Uterus (tissue), 3 donors: ENCODE measurements at regions not wholly inside any gene's neighbourhood (a gene's known extent, or its start where the extent isn't known, plus 50 kb on each side); places are given as distances from the start of the nearest gene placed in this dataset.

Experiments used
- DNase-seq, 2 donors: peaks; one replicate each; pipeline ENCODE4 v3.0.0-alpha.2; 2019 to 2020
- H3K27ac ChIP-seq, 2 donors: fragments of 200-600 bp; sonication (generic); 1 replicate in 1 of 2; 2 replicates in 1 of 2; pipeline ENCODE4 v1.5.1; 2016 to 2018
- H3K27me3 ChIP-seq, 2 donors: fragments of 200-600 bp; sonication (generic); one replicate each; pipeline ENCODE4 v1.5.1; 2018 to 2019; ENCODE audit warnings: control low read depth in 1 of 2
- H3K36me3 ChIP-seq, 2 donors: fragments of 200-600 bp; sonication (generic); one replicate each; pipeline ENCODE4 v1.5.1; 2019; ENCODE audit warnings: control low read depth in 1 of 2
- H3K4me1 ChIP-seq, 2 donors: fragments of 200-600 bp; sonication (generic); one replicate each; pipeline ENCODE4 v1.5.1; 2018 to 2019; ENCODE audit warnings: control low read depth in 1 of 2
- H3K4me3 ChIP-seq, 2 donors: fragments of 200-600 bp; sonication (generic); 1 replicate in 1 of 2; 2 replicates in 1 of 2; pipeline ENCODE4 v1.5.1; 2018 to 2019; ENCODE audit warnings: mild to moderate bottlenecking in 1 of 2
- H3K9me3 ChIP-seq, 2 donors: fragments of 200-600 bp; sonication (generic); one replicate each; pipeline ENCODE4 v1.5.1; 2019; ENCODE audit warnings: control low read depth in 1 of 2
- POLR2A ChIP-seq, 2 donors: fragments of 450-650 bp; IDR thresholded peaks; one replicate each; pipeline ENCODE4 v1.6.1; 2016; ENCODE audit warnings: antibody characterized with exemption in 2 of 2, mild to moderate bottlenecking in 1 of 2, moderate library complexity in 1 of 2
- intact Hi-C: fragments of 100-400 bp; cut with DNase I; formaldehyde crosslinking; loops from one replicate; pipeline ENCODE4 v1.15.1; 2023; ENCODE audit warnings: low total_unique reads
- TF ChIP-seq, protein P1 (sequence below), 4 experiments: fragments of 200-600 bp in 2 of 4; fragments of 450-650 bp in 2 of 4; sonication (generic) in 2 of 4; IDR thresholded peaks; one replicate each; pipeline ENCODE4 v1.5.1; 2016 to 2019; ENCODE audit warnings: antibody characterized with exemption in 4 of 4, mild to moderate bottlenecking in 2 of 4, moderate library complexity in 1 of 4
- donor health status: DM: yes; HTN: yes; CAD: no.

- TF ChIP-seq, protein P1, sequence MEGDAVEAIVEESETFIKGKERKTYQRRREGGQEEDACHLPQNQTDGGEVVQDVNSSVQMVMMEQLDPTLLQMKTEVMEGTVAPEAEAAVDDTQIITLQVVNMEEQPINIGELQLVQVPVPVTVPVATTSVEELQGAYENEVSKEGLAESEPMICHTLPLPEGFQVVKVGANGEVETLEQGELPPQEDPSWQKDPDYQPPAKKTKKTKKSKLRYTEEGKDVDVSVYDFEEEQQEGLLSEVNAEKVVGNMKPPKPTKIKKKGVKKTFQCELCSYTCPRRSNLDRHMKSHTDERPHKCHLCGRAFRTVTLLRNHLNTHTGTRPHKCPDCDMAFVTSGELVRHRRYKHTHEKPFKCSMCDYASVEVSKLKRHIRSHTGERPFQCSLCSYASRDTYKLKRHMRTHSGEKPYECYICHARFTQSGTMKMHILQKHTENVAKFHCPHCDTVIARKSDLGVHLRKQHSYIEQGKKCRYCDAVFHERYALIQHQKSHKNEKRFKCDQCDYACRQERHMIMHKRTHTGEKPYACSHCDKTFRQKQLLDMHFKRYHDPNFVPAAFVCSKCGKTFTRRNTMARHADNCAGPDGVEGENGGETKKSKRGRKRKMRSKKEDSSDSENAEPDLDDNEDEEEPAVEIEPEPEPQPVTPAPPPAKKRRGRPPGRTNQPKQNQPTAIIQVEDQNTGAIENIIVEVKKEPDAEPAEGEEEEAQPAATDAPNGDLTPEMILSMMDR (IDR thresholded peaks at IDR 0.05): no peak
- TF ChIP-seq POLR2A (IDR thresholded peaks at IDR 0.05): no peak
These were observed 278.8 kb upstream of the GALNTL6 start for GRCh38 chr4:171534391-171534790.

DNA sequence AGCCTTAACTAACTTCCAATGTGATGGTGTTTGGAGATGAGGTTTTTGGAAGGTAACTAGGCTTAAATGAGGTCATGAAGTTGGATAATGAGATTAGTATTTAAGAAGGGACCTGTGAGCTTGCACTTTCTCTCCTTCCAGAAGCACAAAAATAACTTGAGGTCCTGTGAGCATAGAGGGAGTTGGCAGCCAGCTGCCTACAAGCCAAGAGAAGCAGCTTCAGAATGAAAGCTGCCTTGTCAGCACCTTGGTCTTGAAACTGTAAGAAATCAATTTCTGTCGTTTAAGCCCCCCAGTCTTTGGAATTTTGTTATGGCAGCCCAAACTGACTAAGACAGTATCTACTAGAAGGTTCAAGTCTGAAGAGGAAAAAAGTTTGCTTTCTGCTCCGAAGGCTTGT lies 280.2 kb upstream of the GALNTL6 start:
- H3K27me3 ChIP-seq: no peaks in the 10 kb centered on the region
- intact Hi-C loops: no loop called here
- H3K36me3 ChIP-seq: no peaks in the 10 kb centered on the region
- no peaks in the 10 kb centered on the region for H3K4me1 ChIP-seq
- TF ChIP-seq, protein P1 (IDR thresholded peaks at IDR 0.05): no peak
- no peak for TF ChIP-seq POLR2A (IDR thresholded peaks at IDR 0.05)
- H3K9me3 ChIP-seq: no peaks in the 10 kb centered on the region
- H3K4me3 ChIP-seq: no peak overlapping the region
- no peak for DNase-seq
- H3K27ac ChIP-seq: no peak overlapping the region

More at GRCh38 chr4:171534391-171534790, 278.8 kb upstream of the GALNTL6 start:
- H3K27me3 ChIP-seq: no peaks in the 10 kb centered on the region
- intact Hi-C loops: no loop called here
- no peak overlapping the region for H3K27ac ChIP-seq
- H3K9me3 ChIP-seq: no peaks in the 10 kb centered on the region
- no peaks in the 10 kb centered on the region for H3K4me1 ChIP-seq
- H3K4me3 ChIP-seq: no peak overlapping the region
- no peaks in the 10 kb centered on the region for H3K36me3 ChIP-seq
- DNase-seq: no peak

DNA sequence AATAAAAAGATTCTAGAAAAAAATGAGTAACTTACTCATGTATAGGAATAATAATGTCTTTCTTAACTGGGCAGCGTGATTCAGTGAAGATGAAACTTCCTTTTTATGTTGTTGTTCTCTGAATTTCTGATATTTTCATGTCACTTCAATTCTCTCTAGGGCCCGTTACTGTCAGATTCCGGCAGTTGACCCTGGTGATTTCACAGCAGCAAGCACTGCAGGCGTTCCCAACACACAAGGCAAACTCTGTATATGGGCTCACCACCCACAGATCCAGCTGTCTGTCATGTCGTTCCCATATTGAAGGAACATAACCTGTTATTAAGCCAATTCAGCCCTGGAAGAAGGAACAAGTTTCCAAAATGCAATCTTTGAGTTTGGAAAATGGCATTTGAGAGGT lies 288.3 kb upstream of the GALNTL6 start:
- no peaks in the 10 kb centered on the region for H3K27me3 ChIP-seq
- DNase-seq: no peak
- intact Hi-C loops: no loop called here
- H3K4me1 ChIP-seq: no peaks in the 10 kb centered on the region
- no peak overlapping the region for H3K4me3 ChIP-seq
- no peaks in the 10 kb centered on the region for H3K9me3 ChIP-seq
- no peak overlapping the region for H3K27ac ChIP-seq
- no peaks in the 10 kb centered on the region for H3K36me3 ChIP-seq
- TF ChIP-seq POLR2A (IDR thresholded peaks at IDR 0.05): no peak

DNA sequence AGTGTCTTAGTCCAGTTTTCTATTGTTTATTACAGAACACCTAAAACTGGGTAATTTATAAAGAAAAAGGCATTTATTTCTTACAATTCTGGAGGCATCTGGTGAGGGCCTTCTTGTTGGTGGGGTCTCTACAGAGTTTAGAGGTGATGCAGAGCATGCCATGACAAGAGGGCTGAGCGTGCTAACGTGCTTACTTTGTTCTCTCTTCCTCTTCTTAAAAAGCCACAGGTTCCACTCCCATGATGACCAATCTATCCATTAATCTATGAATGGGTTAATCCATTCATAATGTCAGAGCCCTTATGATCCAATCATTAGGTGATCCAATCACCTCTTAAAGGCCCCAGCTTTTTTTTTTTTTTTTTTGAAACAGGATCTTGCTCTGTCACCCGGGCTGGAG lies 291.5 kb upstream of the GALNTL6 start:
- DNase-seq: no peak
- Histone ChIP-seq H3K4me3 (no peak overlapping the region), H3K27me3 (no peaks in the 10 kb centered on the region), H3K27ac (no peak overlapping the region), H3K36me3 (no peaks in the 10 kb centered on the region), H3K4me1 (no peaks in the 10 kb centered on the region), H3K9me3 (no peaks in the 10 kb centered on the region)
- intact Hi-C loops: no loop called here
- TF ChIP-seq POLR2A (IDR thresholded peaks at IDR 0.05): no peak
- TF ChIP-seq, protein P1 (IDR thresholded peaks at IDR 0.05): no peak

- intact Hi-C loops: no loop called here
- TF ChIP-seq, protein P1 (IDR thresholded peaks at IDR 0.05): no peak
- no peak for TF ChIP-seq POLR2A (IDR thresholded peaks at IDR 0.05)
- H3K36me3 ChIP-seq: no peaks in the 10 kb centered on the region
- no peaks in the 10 kb centered on the region for H3K4me1 ChIP-seq
- H3K27ac ChIP-seq: no peak overlapping the region
- DNase-seq: no peak
- no peaks in the 10 kb centered on the region for H3K9me3 ChIP-seq
- H3K27me3 ChIP-seq: no peaks in the 10 kb centered on the region
- no peak overlapping the region for H3K4me3 ChIP-seq
These were observed 293.7 kb upstream of the GALNTL6 start for GRCh38 chr4:171519457-171519856.

GRCh38 chr4:171517883-171518282 lies 295.3 kb upstream of the GALNTL6 start:
- Histone ChIP-seq H3K9me3 (no peaks in the 10 kb centered on the region), H3K27me3 (no peaks in the 10 kb centered on the region), H3K36me3 (no peaks in the 10 kb centered on the region), H3K4me1 (no peaks in the 10 kb centered on the region), H3K4me3 (no peak overlapping the region), H3K27ac (no peak overlapping the region)
- no peak for TF ChIP-seq POLR2A (IDR thresholded peaks at IDR 0.05)
- TF ChIP-seq, protein P1 (IDR thresholded peaks at IDR 0.05): no peak
- intact Hi-C loops: no loop called here
- DNase-seq: no peak
